Activated CD8-positive, alpha-beta memory T cell treated with anti-CD3 and anti-CD28 coated beads for 36 hours (primary cell): ENCODE measurements at regions not wholly inside any gene's neighbourhood (a gene's known extent, or its start where the extent isn't known, plus 50 kb on each side); places are given as distances from the start of the nearest gene placed in this dataset.

Experiments
- CTCF ChIA-PET: fragments of 350-600 bp; sonication (Branson Sonifier 250); formaldehyde crosslinking; loops from one replicate; lab custom pipeline; 2021; ENCODE audit warnings: antibody characterized with exemption; lab: Charles Lee
- POLR2A ChIA-PET: fragments of 350-600 bp; sonication (Branson Sonifier 250); formaldehyde crosslinking; loops from one replicate; lab custom pipeline; 2021; ENCODE audit warnings: antibody characterized with exemption; lab: Charles Lee

DNA sequence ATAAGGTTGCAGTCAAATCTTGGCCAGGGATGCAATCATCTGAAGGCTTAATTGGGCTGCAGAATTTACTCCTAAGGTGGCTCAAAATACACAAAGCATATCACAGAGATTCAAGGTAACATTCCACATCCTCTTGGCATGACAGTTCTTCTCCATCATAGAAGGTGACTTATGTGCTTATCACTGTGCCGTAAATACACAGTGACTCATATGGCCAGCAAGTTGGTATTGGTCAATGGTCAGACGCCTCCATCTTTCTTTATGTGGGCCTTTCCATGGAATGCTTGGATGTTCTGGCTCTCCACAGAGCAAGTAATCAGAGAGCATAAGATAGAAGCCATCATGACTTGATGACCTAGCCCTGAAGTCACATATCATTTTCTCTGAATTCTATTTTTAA lies 168.8 kb upstream of the ST8SIA2 start:
- ChIA-PET POLR2A (no interaction called here), CTCF (interaction anchor here (0.6 to 1.4 kb wide), 2 partner anchors 128 to 160 kb away, joined by 3 read pairs; no protein-coding TSS in a partner anchor)

DNA sequence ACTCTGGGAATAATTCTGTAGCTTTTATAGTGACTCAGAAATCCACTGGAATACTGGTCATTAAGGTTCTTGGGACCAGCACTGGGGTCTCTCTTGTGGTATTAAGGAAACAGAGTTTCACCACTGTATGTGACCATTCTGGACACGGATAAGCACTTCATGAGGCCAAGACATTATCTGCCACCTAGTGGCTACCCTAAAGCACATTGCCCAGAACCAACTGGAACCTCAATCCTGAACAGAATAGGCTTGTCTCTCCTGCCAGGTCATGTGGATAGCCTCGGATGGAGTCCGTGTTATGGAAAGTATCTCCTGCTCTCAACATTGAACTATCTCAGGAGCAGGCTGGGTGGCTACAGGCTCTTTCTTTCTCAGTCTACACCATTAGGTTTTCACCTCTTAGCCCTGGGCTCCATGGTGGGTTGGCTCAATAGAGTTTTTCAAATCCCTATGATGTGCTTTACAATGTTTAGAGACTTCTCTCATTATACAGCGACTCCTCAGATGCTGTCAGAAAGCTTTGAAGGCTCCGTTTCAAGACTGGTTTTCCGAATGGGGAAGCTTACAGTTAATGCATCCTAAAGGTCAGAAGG lies 167.6 kb upstream of the ST8SIA2 start:
- CTCF ChIA-PET: interaction anchor here (1.4 kb wide), 1 partner anchor 129 kb away, joined by 3 read pairs; no protein-coding TSS in a partner anchor
- POLR2A ChIA-PET: no interaction called here

DNA sequence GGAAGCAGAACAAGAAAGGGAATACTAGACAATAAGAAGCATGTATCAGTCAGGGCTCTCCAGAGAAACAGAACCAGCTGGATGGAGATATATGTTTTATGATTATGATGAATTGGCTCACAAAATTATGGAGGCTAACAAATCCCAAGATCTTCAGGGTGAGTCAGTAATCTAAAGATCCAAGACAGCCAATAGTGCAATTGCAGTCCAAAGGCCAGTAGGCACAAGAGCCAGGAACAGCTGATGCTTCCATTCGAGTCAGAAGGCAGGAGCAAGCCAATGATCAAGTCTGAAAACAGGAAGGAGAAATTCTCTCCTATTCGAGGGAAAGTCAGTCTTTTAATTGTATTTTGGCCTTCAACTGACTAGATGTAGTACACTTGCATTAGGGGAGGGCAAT lies 164.9 kb upstream of the ST8SIA2 start:
- CTCF ChIA-PET: no interaction called here

DNA sequence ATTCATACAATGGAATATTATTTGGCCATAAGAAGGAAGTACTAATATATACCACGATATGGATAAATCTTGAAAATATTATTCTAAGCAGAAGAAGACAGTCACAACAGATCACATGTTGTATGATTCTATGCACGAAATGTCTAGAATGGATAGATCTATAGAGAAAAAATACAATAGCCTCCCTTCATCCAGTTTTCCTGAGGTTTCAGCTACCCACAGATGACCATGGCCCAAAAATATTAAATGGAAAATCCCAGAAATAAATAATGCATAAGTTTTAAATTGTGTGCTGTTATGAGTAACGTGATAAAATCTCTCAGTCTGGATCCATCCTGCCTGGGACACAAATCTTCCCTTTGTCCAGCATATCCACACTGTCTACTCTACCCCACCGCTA lies 162.2 kb upstream of the ST8SIA2 start:
- ChIA-PET POLR2A (no interaction called here), CTCF (no interaction called here)

More for the DNA sequence above, 164.9 kb upstream of the ST8SIA2 start:
- POLR2A ChIA-PET: no interaction called here

DNA sequence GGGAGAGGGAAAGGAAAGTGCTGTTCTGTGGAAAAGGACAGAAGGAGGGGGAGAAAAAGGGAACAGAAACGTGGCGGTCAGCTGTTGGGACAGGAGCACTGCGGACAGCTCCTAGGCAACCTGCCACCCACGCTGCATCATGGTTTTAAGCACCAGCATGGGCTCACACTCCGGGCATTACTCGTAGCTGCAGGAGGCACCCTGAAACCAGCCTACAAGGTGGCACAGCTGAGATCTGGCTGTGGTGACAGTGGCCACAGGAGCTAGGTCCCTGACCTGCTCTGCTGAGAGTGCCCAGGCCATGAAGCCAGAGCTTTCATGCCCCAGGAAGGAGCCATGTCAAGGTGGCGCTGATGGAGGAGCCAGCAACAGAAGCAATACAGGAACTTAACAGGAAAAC lies 161.4 kb upstream of the ST8SIA2 start:
- ChIA-PET POLR2A (no interaction called here), CTCF (no interaction called here)

DNA sequence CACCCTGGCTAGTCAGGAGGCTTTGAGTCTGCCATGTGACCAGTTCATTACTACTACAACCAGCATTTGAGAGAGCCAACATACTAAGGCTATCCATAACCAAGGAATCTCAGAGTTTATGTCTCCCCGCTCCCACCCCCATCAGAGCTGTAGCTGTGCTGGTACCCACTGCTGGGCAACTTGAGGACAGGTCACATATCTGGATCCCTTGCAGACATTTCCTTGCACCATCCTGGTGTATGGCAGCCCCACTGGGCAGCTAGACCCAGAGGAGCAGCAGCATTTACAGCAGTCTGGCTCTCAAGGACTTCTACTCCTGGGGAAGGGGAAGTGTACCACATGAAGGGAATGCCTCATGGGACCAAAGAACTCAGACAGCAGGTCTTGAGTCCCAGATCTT lies 160.8 kb upstream of the ST8SIA2 start:
- POLR2A ChIA-PET: no interaction called here
- CTCF ChIA-PET: no interaction called here

DNA sequence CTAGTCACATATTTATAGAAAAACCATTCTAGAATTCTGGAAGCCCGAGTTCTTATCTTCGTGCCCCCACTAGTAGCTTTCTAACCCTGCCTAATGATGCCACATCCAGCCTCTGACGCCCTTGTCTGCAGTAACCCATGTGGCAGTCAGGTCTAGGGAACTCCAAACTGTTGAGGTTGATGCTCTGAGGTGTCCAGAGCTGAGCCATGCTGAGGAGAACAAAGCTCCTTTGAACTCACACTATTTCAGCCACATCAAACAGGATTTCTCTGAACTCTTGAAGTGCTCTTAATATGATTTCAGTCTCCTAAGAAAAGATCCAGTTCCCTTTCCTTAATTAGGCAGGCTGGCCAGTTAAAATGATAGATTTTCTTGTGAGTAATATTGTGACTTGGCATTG lies 150.5 kb upstream of the ST8SIA2 start:
- ChIA-PET POLR2A (no interaction called here), CTCF (no interaction called here)

DNA sequence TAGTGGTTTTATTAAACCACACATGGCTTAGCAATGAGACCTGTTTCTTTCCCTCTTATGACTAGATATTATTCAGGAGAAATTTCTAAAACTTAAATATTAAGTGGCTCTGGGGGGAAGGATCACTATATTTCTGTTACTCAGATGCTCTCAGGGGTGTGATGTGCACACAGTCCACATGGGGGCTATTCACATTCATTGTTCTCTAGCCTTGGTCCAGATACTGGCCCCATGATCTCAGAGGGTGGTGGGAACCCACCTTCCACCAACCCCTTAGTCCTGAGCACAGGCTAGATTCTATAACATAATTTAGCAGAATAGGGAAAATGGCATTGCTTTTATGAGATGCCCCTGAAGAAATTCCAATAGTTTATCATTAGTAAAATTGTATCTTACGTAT lies 149.0 kb upstream of the ST8SIA2 start:
- POLR2A ChIA-PET: no interaction called here
- CTCF ChIA-PET: no interaction called here

DNA sequence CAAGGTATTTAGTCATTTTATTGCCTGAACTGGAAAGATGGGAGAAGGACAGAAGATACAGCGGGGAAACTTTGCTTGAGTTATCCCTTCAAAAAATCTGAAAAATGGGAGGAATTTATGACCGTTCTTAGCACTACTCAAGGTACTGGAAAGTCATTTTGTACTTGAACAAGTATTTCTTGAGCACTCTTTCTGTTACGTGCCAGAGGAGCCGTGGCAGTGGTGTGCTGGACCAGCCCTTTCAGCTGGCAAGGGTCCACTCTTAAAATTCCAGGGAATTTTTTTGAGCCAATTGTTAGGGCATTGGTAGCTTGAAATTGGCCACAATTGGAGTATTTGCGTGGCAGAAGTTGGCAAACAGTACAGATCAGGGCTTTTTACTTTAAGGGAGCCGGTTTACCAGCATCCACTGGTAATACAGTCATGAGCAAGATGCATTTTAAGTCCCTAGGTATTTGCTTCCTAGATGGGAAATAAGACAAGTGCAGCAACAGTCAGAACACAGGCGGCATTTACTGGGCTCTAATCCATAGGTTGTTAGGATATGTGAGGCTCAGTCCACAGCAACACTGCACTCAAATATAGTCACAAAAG lies 145.9 kb upstream of the ST8SIA2 start:
- ChIA-PET POLR2A (no interaction called here), CTCF (no interaction called here)

DNA sequence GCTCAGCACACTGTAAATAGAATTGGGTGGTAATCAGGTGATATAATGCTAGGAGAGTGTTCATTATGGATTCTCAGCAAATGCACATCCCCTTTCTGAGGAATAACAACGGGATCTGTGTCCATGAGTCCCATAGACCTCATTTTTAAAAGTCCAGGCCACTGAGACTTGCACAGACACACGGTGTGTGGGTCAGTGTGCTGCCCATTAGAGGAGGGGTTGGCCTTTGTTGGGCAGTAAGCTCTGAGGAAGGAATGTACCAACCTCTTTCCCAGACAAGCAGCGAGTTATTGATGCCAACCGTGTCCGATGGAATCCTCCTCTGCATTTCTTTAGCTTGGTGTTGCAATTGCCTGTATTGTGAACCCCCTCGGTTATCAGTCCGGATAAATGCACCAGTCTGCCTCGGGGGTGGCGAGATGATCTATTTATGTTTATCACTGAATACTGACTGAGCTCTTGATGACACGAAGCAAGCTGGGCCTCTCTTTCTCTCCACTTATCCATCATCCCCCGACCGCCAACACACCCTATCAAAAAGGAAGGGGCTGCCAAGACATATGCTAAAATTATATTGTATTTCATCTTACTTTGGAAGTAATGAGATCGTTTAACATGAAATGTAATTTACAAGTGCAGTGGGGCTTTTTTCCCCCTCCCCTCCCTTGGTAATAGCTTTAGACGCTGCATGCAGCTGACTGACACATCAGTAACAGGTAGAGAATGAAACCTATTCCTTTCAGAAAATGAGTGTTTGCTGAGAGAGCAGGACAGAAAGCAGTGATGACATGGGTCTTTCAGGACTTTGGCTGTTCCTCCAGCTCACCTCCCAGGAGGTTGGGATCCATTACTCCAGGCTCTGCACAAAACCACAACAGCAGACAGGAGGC lies 126.6 kb upstream of the ST8SIA2 start:
- ChIA-PET POLR2A (no interaction called here), CTCF (no interaction called here)

DNA sequence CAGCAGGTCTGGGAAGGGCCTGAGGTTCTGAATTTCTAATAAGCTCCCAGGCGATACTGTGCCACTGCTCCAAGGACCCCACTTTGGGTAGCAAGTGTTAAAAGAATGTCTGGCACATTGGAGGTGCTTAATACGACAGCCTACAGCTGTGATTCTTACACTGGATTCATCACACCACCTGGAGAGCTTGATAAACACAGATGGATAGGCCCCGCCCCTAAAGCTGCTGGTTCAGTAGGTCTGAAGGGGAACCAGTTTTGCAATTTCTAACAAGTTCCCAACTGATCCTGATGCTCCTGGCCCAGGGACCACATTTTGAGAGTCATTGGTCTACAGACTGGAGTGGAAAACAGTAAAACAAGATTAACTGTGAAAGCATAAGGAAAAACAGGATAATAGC lies 124.8 kb upstream of the ST8SIA2 start:
- ChIA-PET POLR2A (no interaction called here), CTCF (interaction anchor here (0.7 kb wide), 1 partner anchor 16 kb away, joined by 3 read pairs; no protein-coding TSS in a partner anchor)

DNA sequence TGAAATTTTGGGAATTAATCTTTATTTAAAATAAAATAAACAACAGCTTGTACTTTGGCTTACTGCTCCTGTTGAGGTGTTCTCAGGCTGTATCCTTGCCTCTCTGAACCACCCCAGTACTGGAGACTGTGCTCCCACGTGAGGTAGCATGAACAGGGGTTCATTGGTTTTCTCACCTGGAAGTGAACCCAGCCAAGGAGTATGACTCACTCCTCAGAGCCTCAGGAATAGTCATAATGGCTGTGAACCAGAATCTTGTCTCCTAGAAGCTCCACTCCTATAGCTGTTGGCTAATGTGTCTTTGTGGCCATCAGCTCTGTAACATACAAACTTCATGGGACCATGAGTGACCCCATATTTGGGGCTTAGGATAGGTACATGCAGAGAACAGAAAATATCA lies 122.5 kb upstream of the ST8SIA2 start:
- CTCF ChIA-PET: no interaction called here

DNA sequence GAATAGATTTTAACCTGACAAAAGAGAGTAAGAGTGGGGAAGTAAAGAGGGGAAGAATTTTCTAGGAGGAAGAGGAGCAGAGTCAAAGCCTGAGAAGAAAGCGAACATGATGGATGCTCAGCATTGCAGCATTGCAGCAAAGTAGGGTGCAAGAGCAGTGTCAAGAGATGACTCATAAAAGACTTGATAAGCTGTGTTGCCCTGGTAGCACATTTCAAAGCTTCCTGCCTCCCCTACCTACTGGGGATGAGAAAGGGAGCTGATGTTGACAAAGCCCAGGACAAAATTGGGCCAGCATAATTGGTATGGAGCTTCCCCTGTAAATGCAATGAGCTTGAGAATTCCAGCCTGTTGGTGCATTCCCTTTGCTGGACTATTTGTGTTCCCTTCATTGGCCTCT lies 121.6 kb upstream of the ST8SIA2 start:
- CTCF ChIA-PET: no interaction called here

More for the DNA sequence above, 122.5 kb upstream of the ST8SIA2 start:
- POLR2A ChIA-PET: no interaction called here

DNA sequence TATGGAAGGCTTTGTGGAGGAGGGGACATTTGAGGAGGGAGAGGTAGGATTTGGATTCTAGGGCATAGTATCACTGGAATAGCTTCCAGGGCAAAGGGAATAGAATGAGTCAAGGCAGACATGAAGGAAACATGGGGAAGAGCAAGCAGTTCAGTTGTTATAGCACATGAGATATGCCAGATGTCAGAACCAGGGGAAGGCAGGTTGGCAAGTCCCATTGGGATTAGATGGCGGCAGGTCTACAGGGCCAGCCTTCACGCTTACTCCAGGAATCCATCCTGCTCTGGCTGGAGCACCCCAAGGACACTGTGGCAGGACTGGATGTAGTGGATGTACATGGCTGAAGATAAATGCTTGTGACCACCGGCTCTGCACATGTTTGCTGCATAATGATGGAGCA lies 120.4 kb upstream of the ST8SIA2 start:
- POLR2A ChIA-PET: no interaction called here
- CTCF ChIA-PET: no interaction called here

More for the DNA sequence above, 121.6 kb upstream of the ST8SIA2 start:
- POLR2A ChIA-PET: no interaction called here

DNA sequence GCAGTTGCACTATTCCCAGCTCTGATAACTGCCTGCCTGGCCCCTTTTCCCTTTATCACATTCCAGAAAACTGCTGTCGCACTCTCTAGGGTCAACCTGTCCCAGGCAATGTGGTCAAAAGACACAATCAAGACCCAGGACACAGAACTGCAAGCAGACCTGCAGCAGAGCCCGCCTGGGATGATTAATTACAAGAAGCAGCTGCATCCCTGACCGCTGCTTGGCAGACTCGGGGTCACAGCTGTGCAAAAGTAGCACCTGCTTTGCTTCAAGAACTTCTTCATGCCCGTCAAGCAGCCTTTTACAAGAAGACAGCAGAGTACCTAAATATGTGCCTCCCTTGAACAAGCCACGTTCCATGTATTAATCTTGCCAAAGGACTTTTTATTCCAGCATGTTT lies 120.0 kb upstream of the ST8SIA2 start:
- ChIA-PET POLR2A (no interaction called here), CTCF (no interaction called here)

DNA sequence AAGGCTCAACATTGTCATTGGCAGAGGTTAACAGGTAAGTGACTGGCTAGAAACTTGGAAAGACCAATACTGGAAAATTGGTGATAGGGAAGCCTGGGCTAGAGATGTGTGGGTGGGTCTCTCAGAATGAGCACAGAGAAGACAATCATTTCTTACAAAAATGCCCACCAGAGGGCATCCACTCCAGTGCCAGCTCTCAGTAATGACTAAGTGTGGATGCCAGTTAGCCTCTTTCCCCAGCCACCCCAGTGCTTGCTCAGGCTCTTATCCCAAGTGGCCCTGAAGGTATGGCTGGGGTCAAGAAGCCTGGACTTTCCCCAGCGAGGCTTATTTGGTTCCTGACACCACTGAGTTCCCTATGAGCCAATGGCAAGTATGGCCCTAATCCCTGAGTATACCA lies 115.9 kb upstream of the ST8SIA2 start:
- ChIA-PET CTCF (no interaction called here), POLR2A (no interaction called here)

DNA sequence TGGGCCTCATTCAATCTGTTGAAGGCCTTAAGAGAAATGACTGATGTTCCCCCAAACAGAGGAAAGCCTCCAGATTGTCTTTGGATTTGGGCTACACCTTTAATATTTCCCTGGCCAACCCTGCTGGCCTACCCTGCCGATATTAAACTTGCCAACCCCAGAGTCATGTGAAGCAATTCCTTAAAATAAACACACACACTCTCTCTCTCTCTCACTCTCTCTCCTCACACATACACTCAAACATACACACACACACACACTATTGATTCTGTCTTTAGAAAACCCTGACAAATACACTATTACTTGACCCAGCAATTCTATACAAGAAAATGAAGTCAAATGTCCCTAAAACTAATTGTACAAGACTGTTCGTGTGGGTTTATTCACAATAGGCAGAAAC lies 109.9 kb upstream of the ST8SIA2 start:
- ChIA-PET POLR2A (no interaction called here), CTCF (no interaction called here)

DNA sequence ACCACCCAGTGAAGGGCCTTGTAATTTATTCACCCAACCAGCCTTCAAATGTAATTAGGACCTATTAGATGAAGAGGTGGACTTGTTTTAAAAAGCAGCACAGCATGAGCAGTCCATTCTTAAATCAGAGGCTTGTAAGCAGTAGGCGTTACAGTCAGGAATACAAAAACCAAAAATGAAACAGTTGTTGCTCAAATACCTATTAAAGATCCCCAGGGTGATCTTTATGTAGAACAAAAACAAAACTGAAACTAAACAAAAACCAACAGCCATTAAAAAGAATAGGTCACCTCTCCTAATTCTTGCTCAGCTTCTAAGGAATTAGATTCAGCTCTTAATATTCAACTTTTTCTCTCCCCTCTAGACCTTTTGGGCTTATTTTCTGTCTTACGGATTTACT lies 104.9 kb upstream of the ST8SIA2 start:
- ChIA-PET CTCF (no interaction called here), POLR2A (no interaction called here)

DNA sequence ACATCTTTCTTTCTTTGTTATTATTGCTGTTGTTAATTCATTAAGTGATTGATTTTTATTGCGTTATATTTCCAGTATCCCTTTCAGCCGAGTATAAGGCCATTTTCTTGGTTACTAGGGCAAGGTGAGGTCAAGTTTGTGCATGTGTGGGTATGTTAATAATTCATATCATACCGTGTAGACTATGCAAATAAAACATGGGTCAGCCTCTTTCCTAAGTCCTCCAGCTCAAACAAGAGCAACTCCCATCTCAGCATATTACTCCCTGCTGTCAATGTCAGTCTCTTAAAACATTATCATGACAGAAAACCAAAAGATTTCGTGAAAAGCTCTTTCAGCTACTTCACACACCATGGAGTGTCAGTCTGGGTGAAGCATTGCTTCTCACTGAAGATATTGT lies 103.9 kb upstream of the ST8SIA2 start:
- CTCF ChIA-PET: no interaction called here
- POLR2A ChIA-PET: no interaction called here

DNA sequence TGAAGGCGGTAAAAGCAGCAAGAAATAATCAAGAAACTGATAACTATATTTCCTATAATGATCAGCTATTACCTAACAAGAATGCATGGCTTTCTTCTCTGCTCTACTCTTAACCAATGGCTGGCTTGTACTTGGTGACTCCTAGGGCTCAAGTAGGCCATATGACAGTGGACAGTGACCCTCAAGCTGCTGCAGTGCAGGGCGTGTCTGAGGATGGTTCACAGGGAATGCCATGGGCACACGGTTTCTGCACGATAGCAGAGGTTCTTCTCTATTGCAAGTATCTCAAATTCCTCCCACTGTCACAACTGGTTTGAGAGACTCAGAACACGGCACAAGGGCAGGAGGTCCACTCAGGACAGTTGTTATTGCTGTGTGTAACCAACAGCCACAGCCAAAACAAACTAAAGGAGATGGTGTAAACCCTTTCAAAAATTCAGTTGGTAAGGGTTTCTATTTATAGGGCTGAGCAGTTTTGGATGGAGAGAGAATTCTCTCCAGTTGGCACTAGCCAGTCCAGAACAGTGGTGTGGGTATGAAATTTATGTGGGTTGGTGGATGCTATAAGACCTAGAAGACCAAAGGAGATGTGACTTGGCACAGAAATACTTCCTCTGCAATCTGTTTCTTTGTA lies 103.2 kb upstream of the ST8SIA2 start:
- ChIA-PET POLR2A (no interaction called here), CTCF (no interaction called here)
